Parathyroid adenoma (tissue), 2 donors: ENCODE measurements at regions not wholly inside any gene's neighbourhood (a gene's known extent, or its start where the extent isn't known, plus 50 kb on each side); places are given as distances from the start of the nearest gene placed in this dataset.

Experiments
- H2AFZ ChIP-seq: fragments of 300-600 bp; sonication (generic); one replicate; pipeline ENCODE4 v1.7.0; 2017; ENCODE audit warnings: antibody characterized with exemption, mild to moderate bottlenecking
- H3K27ac ChIP-seq: fragments of 300-600 bp; sonication (generic); one replicate; pipeline ENCODE4 v1.7.0; 2017
- H3K27me3 ChIP-seq: fragments of 300-600 bp; sonication (generic); one replicate; pipeline ENCODE4 v1.7.0; 2017; ENCODE audit warnings: low read length; ENCODE audit not compliant: control insufficient read depth, insufficient read depth
- H3K36me3 ChIP-seq: fragments of 300-600 bp; sonication (generic); one replicate; pipeline ENCODE4 v1.7.0; 2017; ENCODE audit warnings: low read length; ENCODE audit not compliant: control insufficient read depth, insufficient read depth
- H3K4me1 ChIP-seq: fragments of 300-600 bp; sonication (generic); one replicate; pipeline ENCODE4 v1.7.0; 2017; ENCODE audit warnings: control low read depth
- H3K4me2 ChIP-seq: fragments of 300-600 bp; sonication (generic); one replicate; pipeline ENCODE4 v1.7.0; 2017; ENCODE audit warnings: low read length
- H3K4me3 ChIP-seq: fragments of 300-600 bp; sonication (generic); one replicate; pipeline ENCODE4 v1.7.0; 2017; ENCODE audit warnings: low read depth, low read length
- H3K79me2 ChIP-seq: fragments of 300-600 bp; sonication (generic); one replicate; pipeline ENCODE4 v1.7.0; 2017; ENCODE audit warnings: control low read depth
- H3K9ac ChIP-seq: fragments of 300-600 bp; sonication (generic); one replicate; pipeline ENCODE4 v1.7.0; 2017; ENCODE audit warnings: mild to moderate bottlenecking
- H3K9me3 ChIP-seq: fragments of 300-600 bp; sonication (generic); one replicate; pipeline ENCODE4 v1.7.0; 2017; ENCODE audit warnings: low read length; ENCODE audit not compliant: control insufficient read depth
- CTCF ChIP-seq: fragments of 300-600 bp; sonication (generic); IDR thresholded peaks from one replicate; pipeline ENCODE4 v1.7.0; 2017; ENCODE audit warnings: antibody characterized with exemption, mild to moderate bottlenecking
- donor health status: primary hyperparathyroidism.

DNA sequence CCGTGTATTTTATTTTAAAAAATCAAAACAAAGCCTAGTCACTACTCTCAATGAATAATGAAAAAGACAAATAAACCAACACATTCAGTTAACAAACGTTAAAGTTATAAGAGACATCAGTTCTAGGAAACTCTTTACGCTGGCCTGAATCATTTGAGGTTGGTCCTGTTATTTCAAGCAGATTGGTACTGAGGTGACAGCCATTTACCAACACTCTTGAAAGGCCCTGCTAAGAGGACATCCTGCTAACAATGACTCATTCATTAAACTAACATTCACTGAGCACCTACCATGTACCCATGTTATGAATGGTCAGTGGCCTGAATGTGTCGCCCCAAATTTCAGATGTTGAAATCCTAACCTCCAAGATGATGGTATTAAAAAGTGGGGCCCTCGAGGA is 57.1 kb upstream of the ADGRG2 start:
- no peak for TF ChIP-seq CTCF
- H3K9me3 ChIP-seq = no peaks in the 10 kb centered on the region
- no peak overlapping the region for H2AFZ ChIP-seq

DNA sequence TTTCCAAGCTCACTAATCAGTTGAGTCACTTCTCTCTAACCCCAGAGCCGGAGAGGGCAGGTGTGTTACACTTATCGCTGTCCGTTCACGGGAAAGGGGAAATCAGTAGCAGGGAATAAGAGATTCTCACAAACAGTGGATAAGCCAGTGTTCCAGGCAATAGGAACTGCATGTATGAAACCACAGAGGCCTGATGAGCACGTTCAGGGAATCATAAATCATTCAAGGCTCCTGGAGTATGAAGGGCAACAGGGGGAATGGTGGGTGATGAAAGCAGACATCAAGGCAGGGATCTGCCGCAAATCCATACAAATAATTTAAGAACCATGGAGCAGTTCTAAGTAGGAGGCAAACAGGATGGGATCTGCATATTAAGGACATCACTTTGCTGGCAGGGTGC is 59.1 kb upstream of the ADGRG2 start:
- H3K27me3 ChIP-seq = no peaks in the 10 kb centered on the region
- no peak overlapping the region for H3K9ac ChIP-seq
- H3K9me3 ChIP-seq = no peaks in the 10 kb centered on the region
- no peak overlapping the region for H3K27ac ChIP-seq
- H3K79me2 ChIP-seq = no peaks in the 10 kb centered on the region
- TF ChIP-seq CTCF = no peak
- no peak overlapping the region for H3K4me2 ChIP-seq
- no peak overlapping the region for H2AFZ ChIP-seq
- no peaks in the 10 kb centered on the region for H3K36me3 ChIP-seq
- peaks cover 16% of the 10 kb centered on the region for H3K4me1 ChIP-seq
- H3K4me3 ChIP-seq = no peak overlapping the region

More for the DNA sequence above, 57.1 kb upstream of the ADGRG2 start:
- Histone ChIP-seq H3K4me3 (no peak overlapping the region), H3K4me1 (peaks cover 13% of the 10 kb centered on the region), H3K36me3 (no peaks in the 10 kb centered on the region), H3K27ac (no peak overlapping the region), H3K4me2 (no peak overlapping the region), H3K9ac (no peak overlapping the region), H3K79me2 (no peaks in the 10 kb centered on the region), H3K27me3 (no peaks in the 10 kb centered on the region)

- Histone ChIP-seq H3K36me3 (no peaks in the 10 kb centered on the region), H3K4me3 (no peak overlapping the region), H3K4me2 (no peak overlapping the region), H3K9me3 (no peaks in the 10 kb centered on the region), H2AFZ (no peak overlapping the region), H3K9ac (no peak overlapping the region), H3K27ac (peak overlapping the region; percentile 88), H3K79me2 (no peaks in the 10 kb centered on the region), H3K27me3 (no peaks in the 10 kb centered on the region), H3K4me1 (peaks cover 16% of the 10 kb centered on the region)
- TF ChIP-seq CTCF = no peak
Observed at GRCh38 chrX:19182785-19183184, 60.5 kb upstream of the ADGRG2 start.

DNA sequence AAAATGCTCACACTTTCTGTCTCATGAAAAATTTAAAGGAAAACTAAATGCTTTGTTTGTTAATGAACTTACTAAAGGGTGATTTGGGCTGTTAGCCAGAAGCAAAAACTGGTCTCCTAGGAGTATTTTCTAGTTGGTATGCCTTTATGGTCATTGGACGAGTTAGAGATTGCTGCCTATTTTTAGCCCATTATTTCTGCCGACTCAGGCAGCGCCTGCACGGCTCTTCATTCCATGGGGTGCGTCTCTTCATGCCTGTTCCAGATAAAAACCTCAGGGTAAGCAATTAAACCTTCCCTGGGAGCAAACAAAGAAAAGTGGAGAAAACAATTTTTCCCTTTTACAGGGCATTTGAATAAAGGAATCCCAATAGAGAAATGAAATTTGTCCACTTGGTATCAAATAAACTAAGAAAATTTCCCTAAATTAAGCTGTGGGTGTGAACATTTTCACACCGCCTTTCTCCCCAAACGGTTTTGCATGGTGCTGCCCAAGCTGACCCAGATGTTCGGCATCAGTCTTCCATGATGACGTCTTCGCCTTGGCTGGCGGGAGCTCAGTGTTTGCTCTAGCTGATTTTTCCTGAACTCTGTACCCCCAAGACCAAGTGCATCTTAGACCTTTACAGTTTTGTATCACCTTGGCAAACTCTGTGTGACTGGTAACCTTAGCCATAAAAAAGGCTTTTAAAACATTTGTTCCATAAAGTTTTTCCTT is 61.7 kb upstream of the ADGRG2 start:
- Histone ChIP-seq H3K36me3 (no peaks in the 10 kb centered on the region), H3K4me2 (peak overlapping the region; percentile 61), H3K4me1 (peaks cover 16% of the 10 kb centered on the region), H3K9me3 (no peaks in the 10 kb centered on the region), H3K79me2 (no peaks in the 10 kb centered on the region), H3K4me3 (peak overlapping the region; percentile 16), H3K27ac (peak overlapping the region; percentile 88), H3K27me3 (no peaks in the 10 kb centered on the region), H2AFZ (peak overlapping the region; percentile 42), H3K9ac (no peak overlapping the region)
- TF ChIP-seq CTCF = no peak

DNA sequence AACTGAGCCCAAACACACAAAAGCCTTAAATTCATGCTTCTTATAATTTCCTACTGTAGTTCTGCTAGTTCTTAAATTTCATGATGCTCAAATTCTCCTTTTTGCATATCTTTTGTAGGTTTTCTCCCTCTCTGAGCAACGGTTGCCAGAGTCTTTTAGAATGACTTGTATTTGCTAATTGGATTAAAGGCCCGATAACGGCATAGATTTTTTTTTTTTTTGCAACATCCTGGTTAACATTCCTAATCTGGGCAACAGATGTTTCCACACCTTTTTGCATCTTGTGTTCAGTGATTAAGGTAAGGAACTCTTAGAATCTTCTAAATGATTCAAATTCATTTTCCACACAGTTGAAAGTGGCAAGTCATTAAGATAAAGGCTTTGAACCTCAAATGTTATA is 66.3 kb upstream of the ADGRG2 start:
- peaks cover 6% of the 10 kb centered on the region for H3K4me1 ChIP-seq
- no peak for TF ChIP-seq CTCF
- no peaks in the 10 kb centered on the region for H3K79me2 ChIP-seq
- H3K27ac ChIP-seq = no peak overlapping the region
- no peaks in the 10 kb centered on the region for H3K27me3 ChIP-seq
- H3K9ac ChIP-seq = no peak overlapping the region
- no peak overlapping the region for H3K4me2 ChIP-seq
- H2AFZ ChIP-seq = no peak overlapping the region
- H3K9me3 ChIP-seq = no peaks in the 10 kb centered on the region
- no peak overlapping the region for H3K4me3 ChIP-seq
- H3K36me3 ChIP-seq = no peaks in the 10 kb centered on the region
